ENCODE measurements at regions not wholly inside any gene's neighbourhood (a gene's known extent, or its start where the extent isn't known, plus 50 kb on each side); places are given as distances from the start of the nearest gene placed in this dataset.

DNA sequence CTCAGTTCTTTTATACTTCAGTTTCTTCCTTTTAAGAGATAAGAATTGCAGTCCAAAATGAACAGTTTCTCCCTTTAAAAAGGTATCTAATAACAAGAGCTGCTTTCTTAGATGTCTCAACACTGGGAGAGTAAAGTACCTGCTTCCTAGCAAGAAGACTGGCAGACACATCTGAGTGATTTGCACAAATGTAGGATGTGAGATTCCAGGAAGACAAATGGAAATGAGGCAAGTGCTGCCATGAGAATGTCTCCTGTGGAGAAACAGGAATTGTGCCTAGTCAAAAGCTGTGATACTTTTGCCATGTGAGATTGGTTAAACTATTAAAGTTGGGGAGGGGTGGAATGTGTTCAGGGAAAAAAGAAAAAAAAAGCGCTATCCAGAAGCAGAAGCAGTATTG is 159.1 kb downstream of the HTR1A start (continued):
- TF ChIP-seq FOS (IDR thresholded peaks at IDR 0.05; ENCODE audit: borderline replicate concordance, extremely low read depth, insufficient read length), result no peak
- no peak for TF ChIP-seq LARP7 (IDR thresholded peaks at IDR 0.05)
- no peak for TF ChIP-seq ZNF207 (IDR thresholded peaks at IDR 0.05; ENCODE audit: borderline replicate concordance)
- no peak for TF ChIP-seq NFYA (IDR thresholded peaks at IDR 0.05; ENCODE audit: borderline replicate concordance, low read depth, low read length)

DNA sequence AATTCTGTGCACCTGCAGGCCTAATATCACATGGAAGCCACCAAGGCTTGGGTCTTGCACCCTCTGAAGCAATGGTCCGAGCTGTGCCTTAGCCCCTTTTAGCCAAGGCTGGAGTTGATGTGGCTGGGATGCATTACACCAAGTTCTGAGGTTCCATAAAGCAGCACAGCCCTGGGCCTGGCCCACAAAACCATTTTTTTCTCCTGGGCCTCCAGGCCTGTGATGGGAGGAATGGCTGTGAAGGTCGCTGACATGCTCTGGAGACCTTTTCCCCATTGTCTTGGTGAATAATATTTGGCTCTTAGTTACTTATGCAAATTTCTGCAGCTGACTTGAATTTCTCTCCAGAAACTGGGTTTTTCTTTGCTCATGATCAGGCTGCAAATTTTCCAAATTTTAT is 167.3 kb downstream of the HTR1A start:
- no peak overlapping the region for H3K4me3 ChIP-seq
- no peak for DNase-seq (ENCODE audit: low read depth, low spot score)
- ChIA-PET POLR2A (no interaction called here), RAD21 (ENCODE audit: unreplicated experiment) (no interaction called here), CTCF (no interaction called here), SMC1A (ENCODE audit: uncharacterized antibody, unreplicated experiment) (no interaction called here)
- H3K4me1 ChIP-seq (ENCODE audit: control insufficient read depth, insufficient read depth, low read length), result no peaks in the 10 kb centered on the region
- H3K9me3 ChIP-seq (replicated peaks; ENCODE audit: control insufficient read depth, insufficient read depth, low read length), result no peaks in the 10 kb centered on the region
- intact Hi-C loops (cut with micrococcal nuclease; ENCODE audit: unreplicated experiment) (no loop called here), in situ Hi-C loops (cut with MboI) (no loop called here)
- H2AFZ ChIP-seq (ENCODE audit: control insufficient read depth, low read depth, low read length), result no peak overlapping the region
- H3K9ac ChIP-seq (ENCODE audit: control insufficient read depth, insufficient read depth, low read length), result no peak overlapping the region
- no peaks in the 10 kb centered on the region for H3K27me3 ChIP-seq (replicated peaks in 1 of 2; ENCODE audit: control insufficient read depth in 2 of 2, insufficient read depth in 2 of 2, low read length in 1 of 2)
- no peaks in the 10 kb centered on the region for H4K20me1 ChIP-seq (ENCODE audit: control insufficient read depth, insufficient read depth)
- 0% methylated on average over 2 of the region's 2 CpGs for WGBS (ENCODE audit: insufficient coverage, insufficient replicate concordance, low lambda C conversion rate, missing lambda C conversion rate)
- H3K79me2 ChIP-seq (ENCODE audit: control insufficient read depth, insufficient read depth, low read length), result no peaks in the 10 kb centered on the region
- H3K27ac ChIP-seq (ENCODE audit: control insufficient read depth, insufficient read depth), result no peak overlapping the region
- FAIRE-seq, result no peak
- ATAC-seq, result no peak
- BruUV-seq (replicated peaks), result no TSS peak
- no peak overlapping the region for H3K4me2 ChIP-seq (ENCODE audit: control insufficient read depth, insufficient read depth)
- H3K36me3 ChIP-seq (ENCODE audit: control insufficient read depth in 2 of 2, insufficient read depth in 2 of 2, low read length in 1 of 2), result no peaks in the 10 kb centered on the region
- TF ChIP-seq, protein P1, sequence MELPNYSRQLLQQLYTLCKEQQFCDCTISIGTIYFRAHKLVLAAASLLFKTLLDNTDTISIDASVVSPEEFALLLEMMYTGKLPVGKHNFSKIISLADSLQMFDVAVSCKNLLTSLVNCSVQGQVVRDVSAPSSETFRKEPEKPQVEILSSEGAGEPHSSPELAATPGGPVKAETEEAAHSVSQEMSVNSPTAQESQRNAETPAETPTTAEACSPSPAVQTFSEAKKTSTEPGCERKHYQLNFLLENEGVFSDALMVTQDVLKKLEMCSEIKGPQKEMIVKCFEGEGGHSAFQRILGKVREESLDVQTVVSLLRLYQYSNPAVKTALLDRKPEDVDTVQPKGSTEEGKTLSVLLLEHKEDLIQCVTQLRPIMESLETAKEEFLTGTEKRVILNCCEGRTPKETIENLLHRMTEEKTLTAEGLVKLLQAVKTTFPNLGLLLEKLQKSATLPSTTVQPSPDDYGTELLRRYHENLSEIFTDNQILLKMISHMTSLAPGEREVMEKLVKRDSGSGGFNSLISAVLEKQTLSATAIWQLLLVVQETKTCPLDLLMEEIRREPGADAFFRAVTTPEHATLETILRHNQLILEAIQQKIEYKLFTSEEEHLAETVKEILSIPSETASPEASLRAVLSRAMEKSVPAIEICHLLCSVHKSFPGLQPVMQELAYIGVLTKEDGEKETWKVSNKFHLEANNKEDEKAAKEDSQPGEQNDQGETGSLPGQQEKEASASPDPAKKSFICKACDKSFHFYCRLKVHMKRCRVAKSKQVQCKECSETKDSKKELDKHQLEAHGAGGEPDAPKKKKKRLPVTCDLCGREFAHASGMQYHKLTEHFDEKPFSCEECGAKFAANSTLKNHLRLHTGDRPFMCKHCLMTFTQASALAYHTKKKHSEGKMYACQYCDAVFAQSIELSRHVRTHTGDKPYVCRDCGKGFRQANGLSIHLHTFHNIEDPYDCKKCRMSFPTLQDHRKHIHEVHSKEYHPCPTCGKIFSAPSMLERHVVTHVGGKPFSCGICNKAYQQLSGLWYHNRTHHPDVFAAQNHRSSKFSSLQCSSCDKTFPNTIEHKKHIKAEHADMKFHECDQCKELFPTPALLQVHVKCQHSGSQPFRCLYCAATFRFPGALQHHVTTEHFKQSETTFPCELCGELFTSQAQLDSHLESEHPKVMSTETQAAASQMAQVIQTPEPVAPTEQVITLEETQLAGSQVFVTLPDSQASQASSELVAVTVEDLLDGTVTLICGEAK (IDR thresholded peaks at IDR 0.05; ENCODE audit: borderline replicate concordance), result no peak
- TF ChIP-seq, protein P2, sequence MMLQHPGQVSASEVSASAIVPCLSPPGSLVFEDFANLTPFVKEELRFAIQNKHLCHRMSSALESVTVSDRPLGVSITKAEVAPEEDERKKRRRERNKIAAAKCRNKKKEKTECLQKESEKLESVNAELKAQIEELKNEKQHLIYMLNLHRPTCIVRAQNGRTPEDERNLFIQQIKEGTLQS (IDR thresholded peaks at IDR 0.05; ENCODE audit: borderline replicate concordance, extremely low read depth, low read depth, low read length), result no peak
- TF ChIP-seq RFX5 (IDR thresholded peaks at IDR 0.05; ENCODE audit: low read depth, low read length) (no peak), EP300 (IDR thresholded peaks at IDR 0.05; ENCODE audit: borderline replicate concordance in 1 of 2, control insufficient read depth in 1 of 2, low read depth in 2 of 2, low read length in 2 of 2) (no peak), SMC3 (IDR thresholded peaks at IDR 0.05; ENCODE audit: borderline replicate concordance, low read length) (no peak), NFYB (IDR thresholded peaks at IDR 0.05; ENCODE audit: insufficient read depth, low read depth, low read length) (no peak), CHD1 (IDR thresholded peaks at IDR 0.05; ENCODE audit: low read depth, low read length) (no peak), STAT1 (conservative IDR thresholded peaks at IDR 0.05) (no peak), CREB1 (IDR thresholded peaks at IDR 0.05; ENCODE audit: low read depth) (no peak), HSF1 (IDR thresholded peaks at IDR 0.05; ENCODE audit: low read depth, low read length) (no peak), RELB (IDR thresholded peaks at IDR 0.05; ENCODE audit: low read depth) (no peak), MEF2B (IDR thresholded peaks at IDR 0.05; ENCODE audit: partially characterized antibody, poor library complexity, severe bottlenecking) (no peak)

Data from GM12878 (cell line).